CD4-positive, alpha-beta T cell treated with Interleukin-10 for 1 hour (primary cell): ENCODE measurements at regions not wholly inside any gene's neighbourhood (a gene's known extent, or its start where the extent isn't known, plus 50 kb on each side); places are given as distances from the start of the nearest gene placed in this dataset.
"Not testable (repeated sequence)": the region's sequence is repeated elsewhere in the genome, so short reads cannot be mapped to it uniquely, and the experiment has no call there.

ENCODE experiments used
- DNase-seq: peaks from one replicate; pipeline ENCODE4 v3.0.0-alpha.2; 2020

DNA sequence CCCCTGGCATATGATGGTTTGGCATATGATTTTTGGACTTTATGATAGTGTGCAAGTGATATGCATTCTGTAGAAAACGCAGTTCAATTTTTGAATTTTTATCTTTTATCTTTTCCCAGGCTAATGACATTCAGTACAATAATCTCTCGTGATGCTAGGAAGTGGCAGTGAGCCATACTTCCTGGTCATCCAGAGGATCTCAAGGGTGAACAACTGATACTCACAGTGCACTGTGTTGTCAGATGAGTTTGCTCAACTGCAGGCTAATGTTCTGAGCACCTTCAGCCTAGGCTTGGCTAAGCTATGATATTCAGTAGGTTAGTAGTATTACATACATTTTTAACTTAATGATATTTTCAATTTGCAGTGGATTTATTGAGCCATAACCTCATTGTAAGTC is 405.3 kb downstream of the PCDH7 start:
- no peak for DNase-seq

DNA sequence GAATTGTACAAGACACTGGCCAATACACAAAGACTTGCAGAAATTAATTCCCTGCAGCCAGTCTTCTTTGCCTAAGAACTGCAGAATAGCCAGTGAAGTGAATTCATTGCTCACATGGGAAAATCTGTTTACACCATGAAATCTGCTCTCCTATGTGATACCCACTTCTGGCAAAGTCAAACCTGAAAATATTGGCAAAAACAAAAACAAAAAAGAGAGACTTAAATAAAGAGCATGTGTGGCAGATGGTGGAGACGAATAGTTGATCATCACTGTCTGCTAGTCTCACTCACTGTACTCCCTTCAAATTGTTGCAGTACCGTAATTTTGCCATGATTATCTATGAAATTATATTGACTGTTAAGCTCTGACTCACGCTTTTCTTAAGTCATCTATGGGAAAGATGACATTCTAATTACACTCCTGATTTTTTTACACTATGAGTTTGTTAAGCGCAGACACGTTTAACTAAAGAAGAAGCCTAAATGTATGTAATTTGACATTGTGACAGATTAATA is 406.8 kb downstream of the PCDH7 start:
- DNase-seq: no peak

DNA sequence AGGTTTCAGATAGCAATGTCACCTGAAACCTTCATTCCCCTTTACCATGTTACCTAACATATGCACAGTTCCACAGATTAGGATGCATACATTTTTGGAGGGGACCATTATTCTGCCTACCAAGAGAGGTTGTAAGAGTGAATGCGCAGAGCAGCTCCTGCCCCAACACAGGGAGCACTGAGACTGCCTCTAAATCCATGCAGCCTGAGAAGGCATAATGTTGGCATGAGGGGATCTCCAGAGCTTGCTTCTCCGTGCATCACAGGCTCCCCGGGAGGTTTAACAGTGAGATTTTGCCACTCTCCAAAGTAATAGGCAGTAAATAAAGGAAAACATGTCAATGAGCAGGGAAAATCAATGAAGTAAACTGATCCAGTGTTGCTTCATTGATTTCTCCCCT is 410.8 kb downstream of the PCDH7 start:
- DNase-seq: no peak

DNA sequence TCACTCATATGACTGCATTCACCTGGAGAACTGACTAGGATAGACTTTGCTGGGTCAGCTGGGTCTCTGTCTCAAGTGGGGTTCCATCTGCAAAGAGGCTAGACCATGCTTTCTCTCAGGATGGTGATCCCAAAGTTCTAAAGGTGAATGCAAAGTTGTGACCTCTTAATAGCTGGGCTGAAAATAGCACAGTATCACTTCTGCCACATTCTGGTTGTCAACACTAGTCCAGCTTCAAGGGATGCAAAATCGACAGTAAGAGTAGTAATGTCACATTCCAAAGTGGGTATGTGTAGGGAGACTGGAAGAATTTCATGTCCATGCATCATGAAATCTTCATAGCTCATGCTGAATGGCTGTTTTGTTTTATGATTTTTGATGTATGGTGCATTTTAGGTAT is 414.6 kb downstream of the PCDH7 start:
- DNase-seq: no peak

DNA sequence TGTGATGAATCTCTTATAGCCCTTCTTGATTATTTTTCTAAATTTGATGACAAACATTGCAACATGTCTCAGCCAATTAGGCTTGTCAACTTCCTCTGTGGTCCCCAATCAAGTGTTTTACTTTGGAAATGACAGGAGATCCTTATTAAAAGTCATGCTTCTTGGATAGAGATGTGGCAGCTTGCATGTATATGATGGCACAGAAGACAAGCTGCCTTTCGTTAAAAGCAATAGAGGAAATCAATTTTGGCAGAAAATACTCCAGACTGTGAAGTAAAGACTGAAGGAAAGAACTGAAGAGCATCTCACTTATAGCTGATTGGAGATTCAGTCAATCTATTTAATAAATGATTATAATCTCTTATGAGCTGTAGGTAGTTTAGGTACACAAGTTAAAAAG is 419.6 kb downstream of the PCDH7 start:
- no peak for DNase-seq

DNA sequence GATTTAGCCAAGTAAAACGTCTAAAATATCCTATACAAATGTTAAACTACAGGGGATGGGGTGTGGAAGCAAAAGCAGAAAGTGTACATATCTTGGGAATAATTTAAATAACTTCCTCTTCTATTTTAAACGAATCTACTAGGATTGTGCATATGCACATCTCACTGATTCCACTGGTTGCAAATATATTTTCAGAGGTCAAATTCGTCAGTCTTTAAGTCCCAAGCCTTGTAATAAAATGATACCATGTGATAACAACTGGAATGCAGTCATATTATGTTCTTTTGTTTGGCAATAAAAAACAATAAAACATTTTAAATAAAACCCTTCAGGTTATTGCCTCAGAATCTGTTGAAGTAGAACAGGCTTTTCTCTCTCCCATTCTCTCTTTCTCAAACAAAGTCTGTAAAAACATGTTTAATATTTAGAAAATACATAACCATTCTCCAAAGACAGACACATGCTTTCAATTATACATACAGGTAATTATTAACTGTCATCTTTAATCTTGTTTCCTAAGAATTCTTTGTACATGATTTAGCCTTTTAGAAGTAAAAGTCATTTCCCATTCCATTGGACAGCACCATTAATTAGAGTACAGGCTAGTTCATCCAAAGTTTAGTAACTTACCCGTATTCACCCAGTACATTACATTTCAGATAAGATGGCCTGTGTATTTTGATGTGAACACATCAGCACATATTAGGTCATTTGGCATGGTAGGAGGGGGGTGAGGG is 421.1 kb downstream of the PCDH7 start:
- DNase-seq: no peak

DNA sequence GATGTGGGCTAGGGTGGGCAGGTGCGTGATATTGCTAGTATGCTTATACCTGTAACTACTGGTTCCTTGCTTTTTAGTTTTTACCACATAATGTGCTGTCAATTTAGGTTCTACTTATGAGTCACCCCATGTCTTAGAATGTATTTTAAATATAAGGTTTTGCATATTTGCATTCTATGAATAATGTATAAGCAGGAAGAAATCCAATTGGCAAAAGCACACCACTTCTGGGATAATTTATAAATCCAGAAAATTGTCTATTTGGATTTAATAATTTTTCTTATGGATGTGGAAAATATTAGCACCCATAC is 421.6 kb downstream of the PCDH7 start:
- no peak for DNase-seq

DNA sequence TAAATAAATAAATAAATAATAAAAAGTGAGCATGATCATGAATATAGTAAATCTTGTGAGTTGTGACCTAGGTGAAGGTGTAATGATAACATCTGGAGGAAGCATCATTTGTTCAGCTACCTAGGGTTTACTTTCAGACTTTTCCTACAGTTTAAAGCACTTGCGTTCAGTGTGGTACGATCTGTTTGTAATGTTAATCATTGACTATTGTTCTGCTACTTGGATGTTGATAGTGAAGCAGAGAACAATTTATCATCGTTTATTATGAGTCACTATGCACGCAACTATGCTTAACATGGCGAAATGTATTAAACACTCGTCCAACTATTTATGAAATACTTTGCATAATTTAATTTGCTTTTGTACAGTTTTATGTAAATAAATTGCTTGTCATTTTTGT is 426.2 kb downstream of the PCDH7 start:
- DNase-seq: no peak

DNA sequence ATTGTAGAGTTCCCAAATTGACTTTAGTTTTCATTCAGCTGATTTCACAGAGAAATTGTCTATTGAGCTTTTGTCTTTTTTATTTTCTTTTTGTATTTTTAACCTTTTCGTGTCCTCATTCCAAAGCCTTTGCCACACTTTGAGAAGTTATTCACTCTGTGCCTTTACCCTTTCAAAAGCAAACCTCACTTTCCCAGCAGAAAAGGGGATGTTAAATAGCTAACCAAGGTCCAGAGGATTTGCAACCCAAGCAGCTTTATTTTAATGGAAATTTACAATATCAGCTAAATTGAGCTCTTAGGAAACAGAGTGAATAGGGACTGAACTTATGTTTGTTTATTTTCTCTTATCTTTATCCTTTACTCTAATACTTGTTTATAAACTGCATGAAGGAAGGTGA is 428.8 kb downstream of the PCDH7 start:
- DNase-seq: no peak

DNA sequence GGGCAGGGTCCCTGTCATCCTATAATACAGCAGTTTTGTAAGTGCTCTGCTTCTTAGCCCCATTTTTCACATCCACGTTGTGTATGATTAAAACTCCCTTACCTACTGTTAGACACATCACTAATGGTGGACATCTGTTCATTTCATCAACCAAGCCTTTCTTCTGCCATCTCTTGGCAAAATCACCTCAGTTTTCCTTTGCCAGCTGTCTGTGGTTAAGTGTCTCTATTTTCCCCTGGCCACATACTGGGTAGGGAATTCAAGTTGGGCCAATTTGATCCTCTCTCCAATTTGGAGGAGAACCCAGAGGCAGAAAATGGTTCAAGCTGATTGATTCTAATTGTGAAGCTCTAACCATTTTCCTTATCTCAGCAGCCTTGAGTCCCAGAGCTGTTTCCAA is 436.1 kb downstream of the PCDH7 start:
- DNase-seq: no peak

DNA sequence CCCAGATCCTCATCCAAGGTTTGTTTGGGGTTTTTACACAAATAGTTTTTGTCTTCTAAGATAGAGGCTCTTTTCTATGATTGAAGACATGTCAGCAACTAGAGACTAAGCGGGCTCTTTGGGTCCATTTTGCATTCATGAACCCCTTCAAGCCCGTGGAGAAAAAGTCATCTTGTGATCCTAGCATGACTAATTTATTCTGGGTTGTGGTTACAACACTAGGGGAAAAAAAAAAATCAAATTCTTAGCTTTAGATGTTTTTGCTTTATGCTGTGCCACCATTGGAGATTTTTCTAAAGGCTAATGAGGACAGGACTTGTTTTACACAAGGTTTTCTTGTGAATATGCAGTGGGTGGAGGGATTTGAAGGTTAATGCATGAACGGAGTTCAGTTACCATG is 440.0 kb downstream of the PCDH7 start:
- DNase-seq: no peak

DNA sequence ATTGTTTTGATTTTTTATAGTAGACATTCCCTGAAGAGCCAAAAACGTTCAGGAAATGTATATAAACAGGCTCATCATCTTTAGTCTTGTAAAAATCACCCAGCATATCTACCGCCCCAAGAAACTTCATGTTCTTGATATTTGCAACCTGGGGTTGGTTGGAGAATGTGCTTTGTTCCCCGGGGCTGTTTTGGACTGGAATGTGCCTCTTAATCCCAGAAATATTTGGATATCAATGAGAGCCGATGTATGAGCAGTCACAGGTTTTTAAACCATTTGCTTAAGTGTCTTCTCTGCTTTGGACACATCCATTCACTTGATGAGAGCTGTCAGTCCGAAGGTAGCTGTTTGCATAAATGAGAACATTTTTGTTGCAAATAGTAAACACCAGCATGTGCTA is 449.7 kb downstream of the PCDH7 start:
- DNase-seq: no peak

DNA sequence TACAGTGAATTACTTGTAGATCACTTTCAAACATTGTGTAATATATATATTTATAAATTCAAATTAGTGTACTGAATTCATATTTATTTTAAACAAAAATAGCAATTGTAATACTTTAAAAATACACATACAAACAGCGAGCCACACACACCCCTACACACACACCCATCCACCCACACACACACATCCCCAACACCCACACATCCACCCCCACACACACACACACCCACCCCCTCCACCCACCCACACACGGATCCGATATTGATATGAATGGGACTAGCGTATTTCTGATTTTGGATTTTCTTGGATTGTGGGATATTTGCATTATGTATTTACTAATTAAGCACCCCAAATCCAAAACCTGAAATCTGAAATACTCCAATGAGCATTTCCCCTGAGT is 451.2 kb downstream of the PCDH7 start:
- DNase-seq: no peak

DNA sequence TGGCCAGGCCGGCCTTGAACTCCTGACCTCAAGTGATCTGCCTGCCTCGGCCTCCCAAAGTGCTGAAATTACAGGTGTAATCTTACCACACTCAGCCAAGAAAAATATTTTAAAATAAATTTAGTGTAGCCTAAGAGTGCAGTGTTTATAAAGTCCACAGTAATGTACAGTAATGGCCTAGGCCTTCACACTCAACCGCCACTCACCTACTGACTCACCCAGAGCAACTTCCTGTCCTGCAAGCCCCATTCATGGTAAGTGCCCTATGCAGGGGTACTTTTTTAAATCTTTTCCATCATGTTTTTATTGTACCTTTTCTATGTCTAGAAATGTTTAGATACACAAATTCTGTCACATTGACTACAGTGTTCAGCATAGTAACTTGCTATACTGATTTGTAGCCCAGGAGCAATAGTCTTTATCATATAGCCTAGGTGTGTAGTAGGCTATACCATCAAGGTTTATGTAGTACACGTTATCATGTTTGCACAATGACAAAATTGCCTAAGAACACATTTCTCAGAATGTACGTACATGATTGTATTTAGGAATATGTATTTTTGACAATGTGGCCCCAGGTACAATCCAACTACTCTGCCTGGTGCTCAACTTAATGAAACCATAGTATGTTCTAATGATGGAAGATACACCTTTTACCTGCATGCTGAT is 455.2 kb downstream of the PCDH7 start:
- no peak for DNase-seq

DNA sequence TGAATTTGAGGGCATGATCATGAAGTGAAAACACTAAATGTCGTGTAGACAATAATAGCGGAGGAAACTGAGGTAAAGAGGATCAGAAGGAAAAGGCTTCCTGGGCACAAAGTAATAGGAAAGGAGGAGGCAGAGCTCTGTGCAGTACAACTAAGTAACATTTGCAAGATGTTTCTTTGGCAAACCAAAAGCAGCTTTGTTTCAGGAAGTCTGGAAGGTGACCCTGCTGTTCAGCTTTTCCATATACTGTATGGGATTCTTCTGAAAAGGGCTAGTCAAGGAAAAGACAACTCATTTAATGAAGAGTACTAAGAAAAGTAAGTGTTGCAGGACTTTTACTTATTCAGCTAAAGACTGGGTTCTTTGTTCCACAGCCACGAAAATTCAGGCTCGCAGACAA is 463.1 kb downstream of the PCDH7 start:
- no peak for DNase-seq

DNA sequence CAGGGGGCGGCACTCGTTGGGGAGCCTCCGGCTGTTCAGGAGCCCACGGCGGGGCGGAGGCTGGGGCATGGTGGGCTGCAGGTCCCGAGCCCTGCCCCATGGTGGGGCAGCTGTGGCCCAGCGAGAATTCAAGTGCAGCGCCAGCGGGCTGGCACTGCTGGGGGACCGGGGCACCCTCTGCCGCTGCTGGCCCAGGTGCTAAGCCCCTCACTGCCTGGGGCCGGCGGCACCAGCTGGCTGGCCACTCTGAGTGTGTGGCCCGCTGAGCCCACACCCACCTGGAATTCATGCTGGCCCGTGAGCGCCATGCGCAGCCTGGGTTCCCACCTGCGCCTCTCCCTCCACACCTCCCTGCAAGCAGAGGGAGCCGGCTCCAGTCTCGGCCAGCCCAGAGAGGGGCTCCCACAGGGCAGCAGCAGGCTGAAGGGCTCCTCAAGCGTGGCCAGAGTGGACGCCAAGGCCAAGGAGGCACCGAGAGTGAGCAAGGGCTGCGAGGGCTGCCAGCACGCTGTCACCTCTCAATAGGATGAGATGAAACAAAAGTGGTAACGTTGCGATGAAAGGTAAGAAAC is 464.9 kb downstream of the PCDH7 start:
- no peak for DNase-seq

DNA sequence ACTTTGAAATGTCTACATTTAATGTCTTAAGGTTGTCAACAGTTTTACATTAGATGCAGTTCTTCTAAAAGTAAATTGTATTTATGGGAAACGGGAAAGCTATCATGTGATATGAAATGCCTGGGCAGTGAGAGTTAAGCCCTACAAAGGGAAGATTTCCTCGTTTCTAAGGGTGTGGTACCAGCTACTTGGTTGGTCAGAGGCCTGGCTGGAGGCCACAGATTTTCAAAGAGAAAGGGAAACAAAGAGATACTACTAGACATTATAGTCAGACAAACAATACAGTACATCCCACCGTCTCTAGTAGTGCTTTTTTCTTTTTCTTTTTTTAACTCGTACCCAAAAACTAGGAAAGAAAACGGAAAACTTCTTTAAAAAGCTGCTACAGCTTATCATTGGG is 467.8 kb downstream of the PCDH7 start:
- DNase-seq: no peak

DNA sequence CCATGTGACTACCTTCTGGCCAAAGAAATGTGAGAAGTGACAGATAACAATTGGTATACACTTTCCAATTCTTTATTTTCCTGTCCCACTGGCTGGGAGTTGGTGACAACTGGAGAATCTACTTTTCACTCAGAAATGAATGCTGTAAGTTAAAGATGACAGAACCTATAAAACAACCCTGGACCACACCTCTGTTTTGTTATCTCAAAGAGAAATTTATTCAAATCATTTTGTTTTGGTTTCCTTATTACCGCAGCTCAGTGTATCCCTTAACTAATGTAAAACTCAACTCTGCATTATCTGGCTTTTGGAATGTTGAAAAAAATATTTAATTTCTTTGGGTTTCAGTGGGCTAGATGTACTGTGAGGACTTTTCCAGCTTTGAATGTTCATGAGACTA is 469.8 kb downstream of the PCDH7 start:
- no peak for DNase-seq

DNA sequence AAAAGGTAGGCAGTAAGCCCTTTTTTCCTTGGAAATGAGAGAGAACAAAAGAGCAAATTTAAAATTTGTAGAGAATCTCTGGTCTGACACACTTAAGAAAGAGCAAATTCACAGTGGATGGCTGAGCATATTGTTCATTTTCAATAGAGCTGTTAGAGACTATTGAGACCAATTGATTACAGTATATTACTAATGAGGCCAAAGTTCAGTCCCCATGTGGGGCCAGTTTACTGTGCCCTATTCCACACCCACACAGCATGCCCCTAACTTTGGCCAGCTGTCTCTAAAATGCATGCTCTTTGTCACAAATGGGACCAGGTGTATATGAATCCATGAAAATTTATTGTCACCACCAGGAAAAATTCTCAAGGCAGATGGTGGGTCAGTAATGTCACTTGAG is 470.5 kb downstream of the PCDH7 start:
- no peak for DNase-seq

DNA sequence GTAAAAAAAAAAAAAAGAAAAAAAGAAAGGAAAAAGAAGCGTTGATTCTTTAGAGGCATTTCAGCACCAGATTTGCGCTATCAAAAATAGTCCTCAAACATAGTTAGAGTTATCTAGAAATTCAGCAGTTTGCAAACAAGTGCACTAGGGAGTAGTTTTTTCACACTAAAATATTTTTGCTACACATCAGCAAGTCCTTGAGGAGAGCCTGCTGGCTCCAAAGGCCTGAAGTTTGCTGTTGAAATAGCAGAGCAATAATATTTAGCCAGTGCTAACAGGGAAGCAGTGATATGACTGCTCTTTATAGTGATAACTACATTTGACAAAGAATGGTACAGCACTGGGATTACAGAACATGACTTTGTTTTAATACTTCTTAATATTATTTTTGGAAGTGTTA is 472.2 kb downstream of the PCDH7 start:
- no peak for DNase-seq

DNA sequence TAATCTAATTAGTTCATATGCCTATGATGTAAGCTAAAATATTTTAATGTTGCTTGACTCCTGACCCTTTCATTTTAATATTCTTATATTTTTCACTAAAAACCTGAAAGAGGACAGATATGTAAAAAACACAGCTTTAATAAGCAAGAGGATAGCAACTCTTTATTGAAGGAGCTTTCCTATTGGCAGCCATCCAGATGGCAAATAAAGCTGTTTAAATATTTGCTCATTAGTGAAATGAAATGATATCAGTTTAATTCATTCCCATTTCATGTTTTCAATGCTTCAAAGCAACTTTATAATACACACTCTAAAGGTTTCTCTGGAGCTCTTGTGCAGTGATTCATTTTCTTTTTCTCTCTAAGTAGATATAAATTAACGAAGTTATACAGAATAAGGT is 473.4 kb downstream of the PCDH7 start:
- DNase-seq: no peak

DNA sequence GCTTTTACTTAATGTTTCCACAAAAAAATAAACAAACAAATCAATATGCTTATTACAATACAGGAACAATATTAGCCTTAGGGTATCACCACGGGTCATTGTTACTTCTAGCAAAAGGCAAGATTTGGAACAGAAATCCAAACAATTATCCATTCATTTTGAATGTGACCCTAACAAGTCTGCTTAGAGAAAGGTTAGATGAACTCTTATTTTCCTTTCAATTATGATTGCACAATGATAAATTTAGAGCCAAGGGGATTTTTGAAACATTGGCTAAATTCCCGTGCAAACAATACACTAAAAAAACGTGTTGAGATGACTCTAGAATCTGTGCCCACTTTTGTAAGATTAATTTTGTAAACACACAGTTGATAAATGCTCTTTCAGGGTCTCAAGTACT is 474.7 kb downstream of the PCDH7 start:
- no peak for DNase-seq

DNA sequence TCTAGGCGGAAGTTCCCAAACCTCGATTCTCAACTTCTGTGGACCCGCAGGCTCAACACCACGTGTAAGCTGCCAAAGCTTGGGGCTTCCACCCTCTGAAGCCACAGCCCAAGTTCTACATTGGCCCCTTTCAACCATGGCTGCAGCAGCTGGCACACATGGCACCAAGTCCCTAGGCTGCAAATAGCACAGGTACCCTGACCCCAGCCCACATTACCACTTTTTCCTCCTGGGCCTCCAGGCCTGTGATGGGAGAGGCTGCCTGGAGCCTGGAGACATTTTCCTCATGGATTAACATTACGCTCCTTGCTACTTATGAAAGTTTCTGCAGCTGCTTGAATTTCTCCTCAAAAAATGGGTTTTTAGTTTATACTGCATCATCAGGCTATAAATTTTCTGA is 479.5 kb downstream of the PCDH7 start:
- no peak for DNase-seq

DNA sequence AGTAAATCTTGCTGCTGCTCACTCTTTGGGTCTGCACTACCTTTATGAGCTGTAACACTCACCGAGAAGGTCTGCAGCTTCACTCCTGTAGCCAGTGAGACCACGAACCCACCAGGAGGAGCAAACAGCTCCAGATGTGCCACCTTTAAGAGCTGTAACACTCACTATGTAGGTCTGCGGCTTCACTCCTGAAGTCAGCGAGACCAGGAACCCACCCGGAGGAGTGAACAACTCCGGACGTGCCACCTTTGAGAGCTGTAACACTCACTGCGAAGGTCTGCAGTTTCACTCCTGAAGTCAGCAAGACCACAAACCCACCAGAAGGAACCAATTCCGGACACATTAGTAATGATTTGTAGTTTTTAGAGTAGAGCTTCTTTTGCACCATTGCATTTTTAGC is 481.9 kb downstream of the PCDH7 start:
- not testable (repeated sequence) for DNase-seq

DNA sequence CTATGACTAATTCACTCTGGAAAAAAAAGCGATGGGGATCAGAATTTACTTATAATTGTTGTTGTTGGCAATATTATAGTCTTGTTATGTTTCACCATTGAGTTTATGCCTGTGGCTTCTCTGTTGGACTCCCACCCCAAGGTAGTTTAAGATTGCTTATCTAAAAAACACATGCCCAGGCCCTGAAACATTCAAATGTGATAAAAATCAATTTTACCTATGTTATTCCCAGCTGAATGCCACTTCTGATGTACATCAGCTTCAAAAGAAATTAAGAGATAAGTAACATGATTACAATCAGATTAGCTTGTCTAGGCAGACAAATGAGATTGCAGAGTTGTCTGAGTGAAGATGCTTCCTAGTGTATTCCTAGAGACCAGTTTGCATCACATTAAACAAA is 484.7 kb downstream of the PCDH7 start:
- DNase-seq: no peak
